ENCODE measurements at regions not wholly inside any gene's neighbourhood (a gene's known extent, or its start where the extent isn't known, plus 50 kb on each side); places are given as distances from the start of the nearest gene placed in this dataset.

DNA sequence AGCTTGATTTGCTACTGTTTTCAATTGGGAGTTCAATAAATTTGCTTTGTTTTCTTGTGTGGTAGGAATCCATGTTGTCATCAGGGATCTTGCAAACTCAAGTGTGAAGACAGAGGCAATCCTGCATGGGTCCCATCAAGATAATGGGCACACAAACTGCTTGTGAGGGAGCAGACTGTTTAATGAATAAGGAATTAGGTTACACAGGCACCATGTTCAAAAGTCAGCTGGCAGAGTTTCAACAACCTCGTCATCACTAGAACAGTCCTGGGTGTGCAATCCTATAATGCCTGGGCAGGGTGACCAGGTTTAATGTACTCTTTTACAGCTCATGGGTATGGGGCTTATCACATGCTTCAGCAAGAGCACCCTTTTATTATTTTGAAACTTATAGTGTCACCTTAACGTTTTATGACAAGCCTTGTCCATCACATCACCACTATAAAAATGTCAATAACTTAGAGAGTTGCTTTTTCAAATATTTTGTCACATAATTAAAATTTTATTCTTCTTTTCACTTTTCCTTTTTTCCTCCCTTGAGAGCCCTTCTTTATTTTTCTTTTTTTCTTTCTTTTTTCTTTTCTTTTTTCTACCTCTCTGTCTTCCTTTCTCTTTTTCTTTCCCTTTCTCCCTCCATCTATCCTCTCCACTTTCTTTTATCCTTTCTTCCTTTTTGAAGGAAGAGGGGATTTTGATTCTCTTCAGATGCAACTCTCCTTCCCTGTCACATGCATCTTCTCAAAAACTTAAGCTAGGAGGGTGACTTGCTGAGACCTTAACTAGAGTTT is 252.2 kb upstream of the ATP2B1 start:
- H3K27me3 ChIP-seq (ENCODE audit: insufficient read depth, low read depth, low read length), result no peaks in the 10 kb centered on the region
- no peak overlapping the region for H3K4me3 ChIP-seq (ENCODE audit: low read length)
- TF ChIP-seq SMC3 (conservative IDR thresholded peaks at IDR 0.05; ENCODE audit: poor library complexity) (no peak), POLR2AphosphoS5 (IDR thresholded peaks at IDR 0.05) (no peak), REST (IDR thresholded peaks at IDR 0.05; ENCODE audit: borderline replicate concordance) (no peak), EZH2 (IDR thresholded peaks at IDR 0.05; ENCODE audit: borderline replicate concordance, insufficient read depth, low read length, poor library complexity, severe bottlenecking) (no peak), EP300 (conservative IDR thresholded peaks at IDR 0.05; ENCODE audit: poor library complexity, severe bottlenecking) (no peak), TAF1 (IDR thresholded peaks at IDR 0.05; ENCODE audit: low read depth) (no peak), MXI1 (conservative IDR thresholded peaks at IDR 0.05; ENCODE audit: poor library complexity, severe bottlenecking) (no peak), CTCF (IDR thresholded peaks at IDR 0.05; ENCODE audit: poor library complexity, severe bottlenecking) (no peak), RAD21 (conservative IDR thresholded peaks at IDR 0.05) (no peak)
- H3K4me2 ChIP-seq (ENCODE audit: low read length), result no peak overlapping the region
- no peaks in the 10 kb centered on the region for H4K20me1 ChIP-seq (ENCODE audit: insufficient read depth)
- no peaks in the 10 kb centered on the region for H3K9me2 ChIP-seq (ENCODE audit: insufficient read depth, low read length)
- H3K36me3 ChIP-seq (ENCODE audit: insufficient read depth, low read length), result no peaks in the 10 kb centered on the region
- no peaks in the 10 kb centered on the region for H3K9me3 ChIP-seq (ENCODE audit: low read length)
- no peak overlapping the region for H2AFZ ChIP-seq (ENCODE audit: low read depth, low read length)
- no peaks in the 10 kb centered on the region for H3F3A ChIP-seq (ENCODE audit: insufficient read depth, low read length, poor library complexity, severe bottlenecking)
- no peak overlapping the region for H3K27ac ChIP-seq (ENCODE audit: low read length)
- H3K9ac ChIP-seq (ENCODE audit: low read length), result no peak overlapping the region
- H3K79me2 ChIP-seq (replicated peaks; ENCODE audit: insufficient read depth, low read length), result no peaks in the 10 kb centered on the region

GRCh38 chr12:89960011-89960507 is 251.4 kb upstream of the ATP2B1 start:
- Histone ChIP-seq H3K9me3 (ENCODE audit: low read length) (no peaks in the 10 kb centered on the region), H3K79me2 (replicated peaks; ENCODE audit: insufficient read depth, low read length) (no peaks in the 10 kb centered on the region), H2AFZ (ENCODE audit: low read depth, low read length) (no peak overlapping the region), H3K27ac (ENCODE audit: low read length) (no peak overlapping the region), H3K9me2 (ENCODE audit: insufficient read depth, low read length) (no peaks in the 10 kb centered on the region), H3K27me3 (ENCODE audit: insufficient read depth, low read depth, low read length) (no peaks in the 10 kb centered on the region), H3K9ac (ENCODE audit: low read length) (no peak overlapping the region), H4K20me1 (ENCODE audit: insufficient read depth) (no peaks in the 10 kb centered on the region), H3K4me3 (ENCODE audit: low read length) (no peak overlapping the region), H3K4me2 (ENCODE audit: low read length) (no peak overlapping the region), H3F3A (ENCODE audit: insufficient read depth, low read length, poor library complexity, severe bottlenecking) (no peaks in the 10 kb centered on the region), H3K36me3 (ENCODE audit: insufficient read depth, low read length) (no peaks in the 10 kb centered on the region)
- no peak for TF ChIP-seq SMC3 (conservative IDR thresholded peaks at IDR 0.05; ENCODE audit: poor library complexity)
- TF ChIP-seq EP300 (conservative IDR thresholded peaks at IDR 0.05; ENCODE audit: poor library complexity, severe bottlenecking), result no peak
- no peak for TF ChIP-seq POLR2AphosphoS5 (IDR thresholded peaks at IDR 0.05)
- no peak for TF ChIP-seq RAD21 (conservative IDR thresholded peaks at IDR 0.05)
- no peak for TF ChIP-seq MXI1 (conservative IDR thresholded peaks at IDR 0.05; ENCODE audit: poor library complexity, severe bottlenecking)

Data from neural cell (in vitro differentiated cells).